Muscle of leg (tissue), 3 donors: ENCODE measurements at regions not wholly inside any gene's neighbourhood (a gene's known extent, or its start where the extent isn't known, plus 50 kb on each side); places are given as distances from the start of the nearest gene placed in this dataset.

ENCODE experiments used
- DNase-seq: peaks from one replicate; pipeline ENCODE4 v3.0.0; 2013
- H3K27ac ChIP-seq: one replicate; pipeline ENCODE4 v1.5.1; 2013; ENCODE audit warnings: mild to moderate bottlenecking, low read length, control low read depth
- H3K27me3 ChIP-seq: one replicate; pipeline ENCODE4 v1.6.1; 2013; ENCODE audit warnings: low read length; ENCODE audit not compliant: control insufficient read depth, insufficient read depth
- H3K36me3 ChIP-seq: one replicate; pipeline ENCODE4 v1.6.1; 2013; ENCODE audit warnings: low read length; ENCODE audit not compliant: control insufficient read depth, insufficient read depth
- H3K4me1 ChIP-seq: one replicate; pipeline ENCODE4 v1.6.1; 2013; ENCODE audit warnings: low read length; ENCODE audit not compliant: control insufficient read depth, insufficient read depth
- H3K4me3 ChIP-seq: one replicate; pipeline ENCODE4 v1.5.1; 2013; ENCODE audit warnings: low read length, control low read depth
- H3K9me3 ChIP-seq: replicated peaks from 2 replicates; pipeline ENCODE4 v1.6.1; 2013; ENCODE audit warnings: low read depth, low read length; ENCODE audit not compliant: control insufficient read depth
- WGBS: methylation state at CpG from one replicate; pipeline ENCODE4 v1.1.5; 2013; ENCODE audit warnings: missing lambda C conversion rate; ENCODE audit not compliant: insufficient coverage; 5-methylcytosine and 5-hydroxymethylcytosine counted together

DNA sequence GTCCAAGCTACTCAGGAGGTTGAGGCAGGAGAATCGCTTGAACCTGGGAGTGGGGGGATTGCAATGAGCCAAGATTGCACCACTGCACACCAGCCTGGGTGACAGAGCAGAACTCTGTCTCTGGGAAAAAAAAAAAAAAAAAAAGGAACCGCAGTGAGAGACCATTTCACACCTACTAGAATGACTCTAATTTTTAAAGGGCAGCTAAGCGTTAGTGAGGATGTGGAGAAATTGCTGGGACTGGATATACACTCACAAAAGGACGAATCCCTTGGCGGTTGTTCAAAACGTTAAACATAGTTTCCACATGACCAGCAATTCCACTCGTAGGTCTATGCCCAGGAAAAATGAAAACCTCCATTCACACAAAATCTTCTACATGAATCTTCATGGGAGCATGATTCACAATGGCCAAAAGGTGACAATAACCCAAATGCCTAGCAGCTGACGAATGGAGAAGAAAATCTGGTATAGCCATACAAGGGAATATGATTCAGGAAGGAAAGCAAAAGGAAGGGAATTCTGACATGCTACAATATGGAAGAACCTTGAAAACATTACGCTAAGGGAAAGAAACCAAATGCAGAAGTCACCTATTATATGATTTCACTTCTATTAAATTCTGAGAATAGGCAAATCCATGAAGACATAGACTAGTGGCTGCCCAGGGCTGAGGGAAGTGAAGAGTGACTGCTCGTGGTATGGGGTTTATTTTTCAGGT, 127.0 kb downstream of the CHSY1 start:
- Histone ChIP-seq H3K27ac (no peak overlapping the region), H3K9me3 (peaks cover 5% of the 10 kb centered on the region), H3K4me1 (peaks cover 56% of the 10 kb centered on the region), H3K4me3 (no peak overlapping the region), H3K36me3 (no peaks in the 10 kb centered on the region), H3K27me3 (no peaks in the 10 kb centered on the region)
- DNase-seq = peak; percentile 53
- 70% methylated on average over 1 of the region's 10 CpGs for WGBS

DNA sequence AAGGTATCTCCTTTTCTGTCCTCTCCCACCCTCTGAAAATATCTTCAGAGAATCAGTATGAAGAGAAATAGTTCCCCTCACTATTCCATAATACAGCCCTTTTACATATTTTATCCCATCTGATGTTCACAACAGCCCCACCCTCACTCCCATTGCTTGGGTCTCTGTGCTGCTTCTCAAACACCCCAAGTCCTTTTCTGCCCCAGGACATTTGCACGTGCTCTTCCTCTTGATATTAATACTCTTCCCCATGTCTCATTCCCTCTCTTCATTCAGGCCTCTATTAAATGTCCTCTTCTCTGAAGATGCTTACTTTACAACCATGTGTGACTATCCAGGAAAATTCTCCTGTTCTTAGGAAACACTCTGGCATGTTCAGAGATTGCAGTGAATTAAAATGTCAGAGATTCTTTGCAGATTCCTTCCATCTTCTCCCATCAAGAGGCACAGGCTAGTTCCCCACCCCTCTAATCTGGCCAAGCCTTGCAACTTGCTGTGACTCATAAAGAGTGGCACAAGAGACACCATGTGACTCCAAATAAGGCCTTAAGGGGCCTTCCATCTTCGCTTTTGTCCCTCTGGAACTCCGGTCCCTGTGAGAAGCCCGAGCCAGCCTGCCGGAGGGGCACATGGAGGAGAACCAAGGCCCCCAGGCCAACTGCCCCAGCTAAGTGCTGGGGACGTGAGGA, 128.5 kb downstream of the CHSY1 start:
- no peaks in the 10 kb centered on the region for H3K27me3 ChIP-seq
- no peak for DNase-seq
- no peak overlapping the region for H3K4me3 ChIP-seq
- peaks cover 49% of the 10 kb centered on the region for H3K4me1 ChIP-seq
- H3K36me3 ChIP-seq = no peaks in the 10 kb centered on the region
- no peak overlapping the region for H3K27ac ChIP-seq
- 94% methylated on average over 6 of the region's 6 CpGs for WGBS
- H3K9me3 ChIP-seq = peaks cover 3% of the 10 kb centered on the region

DNA sequence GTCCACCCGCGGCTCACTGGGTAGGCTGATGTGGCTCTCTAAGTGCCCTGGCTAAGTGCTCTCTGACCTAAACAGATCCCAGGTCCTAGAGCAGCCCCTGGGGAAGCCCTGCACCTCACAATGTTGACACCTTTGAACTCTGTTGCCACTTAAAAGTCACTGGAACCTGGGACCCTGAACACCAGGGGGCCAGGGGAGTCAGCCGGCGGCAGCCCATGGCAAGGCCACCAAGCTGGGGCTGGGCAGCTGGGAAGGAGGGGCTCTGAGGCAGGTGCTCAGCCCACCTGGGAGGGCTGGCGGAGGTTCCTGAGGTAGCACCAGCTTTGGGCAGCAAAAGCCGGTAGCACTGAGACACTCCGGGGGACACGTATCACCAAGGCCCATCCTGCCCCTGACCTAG, 129.0 kb downstream of the CHSY1 start:
- Histone ChIP-seq H3K4me3 (no peak overlapping the region), H3K4me1 (peaks cover 43% of the 10 kb centered on the region), H3K27me3 (no peaks in the 10 kb centered on the region), H3K27ac (no peak overlapping the region), H3K9me3 (no peaks in the 10 kb centered on the region), H3K36me3 (no peaks in the 10 kb centered on the region)
- DNase-seq = no peak
- WGBS = 93% methylated on average over 8 of the region's 8 CpGs

DNA sequence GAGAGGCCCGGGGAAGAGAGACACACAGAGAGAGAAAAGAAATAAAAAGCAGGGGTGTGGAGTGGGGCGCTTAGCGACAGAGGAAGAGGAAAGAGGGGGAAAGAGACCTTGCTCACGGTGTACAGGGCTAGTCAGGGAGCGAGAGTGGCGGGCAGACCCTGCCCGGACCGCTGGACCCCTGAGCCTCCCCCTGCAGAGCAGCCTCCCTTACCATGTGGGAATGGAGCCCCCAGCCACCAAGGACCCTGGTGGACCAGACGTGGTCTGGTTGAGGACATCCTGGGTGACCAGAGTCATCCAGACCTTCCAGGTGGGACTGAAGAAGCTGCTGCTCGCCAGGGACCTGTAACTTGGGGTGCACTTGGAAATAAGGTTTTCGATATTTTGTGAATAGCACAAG, 129.6 kb downstream of the CHSY1 start:
- no peaks in the 10 kb centered on the region for H3K27me3 ChIP-seq
- WGBS = 29% methylated on average over 1 of the region's 11 CpGs
- H3K4me1 ChIP-seq = peaks cover 38% of the 10 kb centered on the region
- H3K36me3 ChIP-seq = no peaks in the 10 kb centered on the region
- H3K9me3 ChIP-seq = no peaks in the 10 kb centered on the region
- peak overlapping the region; percentile 91 for H3K27ac ChIP-seq
- no peak overlapping the region for H3K4me3 ChIP-seq
- DNase-seq = no peak

DNA sequence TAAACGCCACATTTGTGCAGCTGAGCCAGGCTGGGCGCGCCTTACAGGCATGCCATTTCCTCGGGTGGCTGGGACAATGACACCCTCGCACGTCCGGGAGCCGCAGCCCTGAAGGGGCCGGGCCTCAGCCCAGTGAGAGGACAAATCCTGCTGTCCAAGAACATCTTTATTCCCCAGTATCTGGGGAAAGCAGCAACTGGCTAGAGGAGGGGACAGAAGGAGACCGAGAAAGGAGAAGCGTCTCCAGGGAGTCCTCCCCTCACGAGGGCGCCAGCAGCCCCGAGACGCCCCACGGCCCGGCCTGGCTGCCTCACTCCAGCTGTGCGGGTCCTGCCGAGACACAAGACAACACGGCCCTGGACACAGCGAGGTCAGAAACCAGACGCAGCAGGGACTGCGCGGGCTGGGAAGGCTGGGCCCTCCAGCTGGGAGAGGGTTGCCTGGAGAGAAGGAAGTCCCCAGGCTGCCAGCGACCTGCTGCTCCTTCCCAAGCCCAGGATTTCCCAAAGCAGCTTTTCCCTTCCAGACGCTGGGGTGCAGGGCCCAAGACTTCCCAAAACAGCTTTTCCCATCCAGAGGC, 130.2 kb downstream of the CHSY1 start:
- Histone ChIP-seq H3K4me1 (peaks cover 36% of the 10 kb centered on the region), H3K27ac (peak overlapping the region; percentile 91), H3K27me3 (no peaks in the 10 kb centered on the region), H3K4me3 (peak overlapping the region; percentile 21), H3K9me3 (no peaks in the 10 kb centered on the region), H3K36me3 (no peaks in the 10 kb centered on the region)
- peak; percentile 78 for DNase-seq
- 18% methylated on average over 21 of the region's 26 CpGs for WGBS

DNA sequence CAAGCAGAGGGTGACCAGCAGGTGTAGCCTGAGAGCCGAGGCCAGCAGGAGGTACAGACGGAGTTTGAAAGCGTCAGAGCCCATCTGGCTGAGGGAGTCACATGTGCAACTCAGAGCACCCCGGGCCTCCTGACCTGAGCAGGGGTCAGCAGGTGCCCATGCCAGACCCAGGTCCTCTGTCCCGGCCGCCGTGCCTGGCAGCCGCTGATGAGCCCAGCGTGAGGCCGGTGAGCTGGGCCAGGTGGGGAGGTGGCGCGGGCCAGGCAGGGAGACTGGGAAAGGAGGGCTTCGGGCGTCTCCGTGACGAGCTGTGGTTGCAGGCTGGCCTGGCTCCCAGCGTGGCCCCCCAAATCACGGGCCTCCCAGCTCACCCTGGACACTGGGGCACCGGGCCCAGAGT, 130.9 kb downstream of the CHSY1 start:
- Histone ChIP-seq H3K27me3 (no peaks in the 10 kb centered on the region), H3K9me3 (no peaks in the 10 kb centered on the region), H3K27ac (peak overlapping the region; percentile 91), H3K4me3 (no peak overlapping the region), H3K36me3 (no peaks in the 10 kb centered on the region), H3K4me1 (peaks cover 38% of the 10 kb centered on the region)
- 57% methylated on average over 15 of the region's 19 CpGs for WGBS
- DNase-seq = no peak

DNA sequence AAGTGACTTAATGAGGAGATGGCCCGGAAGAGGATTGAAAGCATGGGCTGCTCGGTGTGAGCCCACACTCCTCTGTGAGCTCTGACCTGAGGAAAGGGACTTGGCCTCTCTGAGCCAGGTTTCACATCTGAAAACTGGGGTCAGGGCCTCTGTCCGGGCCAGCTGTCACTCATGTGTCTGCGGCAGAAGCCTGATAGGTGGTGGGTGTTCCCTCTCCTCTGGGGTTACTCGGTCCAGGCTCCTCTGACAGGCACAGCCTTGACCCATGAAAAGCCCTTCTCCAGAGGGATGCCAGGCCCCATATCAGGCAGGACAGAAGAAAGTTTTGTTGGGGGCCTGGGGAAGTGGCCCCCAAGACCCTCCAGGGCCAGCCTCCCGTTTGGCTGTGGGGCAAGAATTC, 131.4 kb downstream of the CHSY1 start:
- H3K27ac ChIP-seq = peak overlapping the region; percentile 91
- H3K36me3 ChIP-seq = no peaks in the 10 kb centered on the region
- no peaks in the 10 kb centered on the region for H3K9me3 ChIP-seq
- H3K4me3 ChIP-seq = no peak overlapping the region
- 67% methylated on average over 3 of the region's 6 CpGs for WGBS
- peaks cover 39% of the 10 kb centered on the region for H3K4me1 ChIP-seq
- no peaks in the 10 kb centered on the region for H3K27me3 ChIP-seq
- DNase-seq = no peak
